Lower lobe of right lung (tissue), 2 donors: ENCODE measurements at regions not wholly inside any gene's neighbourhood (a gene's known extent, or its start where the extent isn't known, plus 50 kb on each side); places are given as distances from the start of the nearest gene placed in this dataset.

Experiments used
- ATAC-seq, 2 donors: fragments of 200-7000 bp; cut with Tn5 transposase; one replicate each; pipeline ENCODE4 v1.9.1; 2020 to 2022; ENCODE audit warnings: mild to moderate bottlenecking in 2 of 2, moderate library complexity in 2 of 2
- DNase-seq: peaks from one replicate; pipeline ENCODE4 v3.0.0-alpha.2; 2020
- H3K27ac ChIP-seq: fragments of 200-600 bp; one replicate; pipeline ENCODE4 v1.8.0; 2022
- H3K27me3 ChIP-seq: fragments of 200-600 bp; one replicate; pipeline ENCODE4 v1.8.0; 2022; ENCODE audit warnings: low read depth
- H3K36me3 ChIP-seq: fragments of 200-600 bp; one replicate; pipeline ENCODE4 v1.8.0; 2022; ENCODE audit warnings: mild to moderate bottlenecking
- H3K4me1 ChIP-seq: fragments of 200-600 bp; one replicate; pipeline ENCODE4 v1.8.0; 2022
- H3K4me3 ChIP-seq: fragments of 200-600 bp; one replicate; pipeline ENCODE4 v1.8.0; 2022; ENCODE audit warnings: mild to moderate bottlenecking
- H3K9me3 ChIP-seq: fragments of 200-600 bp; one replicate; pipeline ENCODE4 v1.8.0; 2022
- CTCF ChIP-seq: fragments of 200-600 bp; IDR thresholded peaks from one replicate; pipeline ENCODE4 v1.8.0; 2022; ENCODE audit warnings: antibody characterized with exemption, mild to moderate bottlenecking
- intact Hi-C: fragments of 100-400 bp; cut with DNase I; formaldehyde crosslinking; loops from one replicate; pipeline ENCODE4 v1.11.0; 2022
- donor health status: DM: no; HTN: yes; CAD: no; lungs with severe emphysema.

- ATAC-seq (no peak), DNase-seq (no peak)
- Histone ChIP-seq H3K27ac (no peak overlapping the region), H3K36me3 (no peaks in the 10 kb centered on the region), H3K4me3 (no peak overlapping the region), H3K9me3 (no peaks in the 10 kb centered on the region), H3K27me3 (no peaks in the 10 kb centered on the region), H3K4me1 (no peaks in the 10 kb centered on the region)
- no peak for TF ChIP-seq CTCF
- intact Hi-C loops, result no loop called here
Measured at GRCh38 chr6:67887747-67888545, 747.1 kb upstream of the ADGRB3 start.

- Histone ChIP-seq H3K4me3 (no peak overlapping the region), H3K4me1 (no peaks in the 10 kb centered on the region), H3K27me3 (no peaks in the 10 kb centered on the region), H3K27ac (no peak overlapping the region), H3K9me3 (no peaks in the 10 kb centered on the region), H3K36me3 (no peaks in the 10 kb centered on the region)
- intact Hi-C loops, result no loop called here
- no peak for DNase-seq
- ATAC-seq, result no peak
- TF ChIP-seq CTCF, result no peak
Measured at GRCh38 chr6:67887419-67887746, 747.7 kb upstream of the ADGRB3 start.

GRCh38 chr6:67886840-67887292, 748.2 kb upstream of the ADGRB3 start:
- H3K4me1 ChIP-seq, result no peaks in the 10 kb centered on the region
- ATAC-seq, result no peak
- no peaks in the 10 kb centered on the region for H3K9me3 ChIP-seq
- no peaks in the 10 kb centered on the region for H3K36me3 ChIP-seq
- no peak overlapping the region for H3K27ac ChIP-seq
- no peak for TF ChIP-seq CTCF
- H3K27me3 ChIP-seq, result no peaks in the 10 kb centered on the region
- intact Hi-C loops, result no loop called here
- no peak for DNase-seq
- no peak overlapping the region for H3K4me3 ChIP-seq

GRCh38 chr6:67886036-67886707, 748.9 kb upstream of the ADGRB3 start:
- ATAC-seq (no peak), DNase-seq (no peak)
- intact Hi-C loops, result no loop called here
- no peak overlapping the region for H3K27ac ChIP-seq
- H3K36me3 ChIP-seq, result no peaks in the 10 kb centered on the region
- no peak overlapping the region for H3K4me3 ChIP-seq
- no peak for TF ChIP-seq CTCF
- no peaks in the 10 kb centered on the region for H3K4me1 ChIP-seq
- no peaks in the 10 kb centered on the region for H3K9me3 ChIP-seq
- H3K27me3 ChIP-seq, result no peaks in the 10 kb centered on the region

- Histone ChIP-seq H3K27me3 (no peaks in the 10 kb centered on the region), H3K4me3 (no peak overlapping the region), H3K27ac (no peak overlapping the region), H3K4me1 (no peaks in the 10 kb centered on the region), H3K36me3 (no peaks in the 10 kb centered on the region), H3K9me3 (no peaks in the 10 kb centered on the region)
- TF ChIP-seq CTCF, result no peak
- ATAC-seq (no peak), DNase-seq (no peak)
- intact Hi-C loops, result no loop called here
Measured at GRCh38 chr6:67885081-67886033, 749.7 kb upstream of the ADGRB3 start.
